ENCODE measurements at regions not wholly inside any gene's neighbourhood (a gene's known extent, or its start where the extent isn't known, plus 50 kb on each side); places are given as distances from the start of the nearest gene placed in this dataset.

GRCh38 chrY:10987626-10988025 is 1459.9 kb downstream of the TSPY10 start:
- no peak overlapping the region for H2BK20ac ChIP-seq (ENCODE audit: low read length)
- H2BK5ac ChIP-seq (ENCODE audit: low read depth, low read length), result no peak overlapping the region
- no peak overlapping the region for H3K4me2 ChIP-seq (ENCODE audit: insufficient read depth in 1 of 2, low read depth in 2 of 2, low read length in 2 of 2)
- H3K23ac ChIP-seq (ENCODE audit: insufficient read length), result no peak overlapping the region
- no peak for TF ChIP-seq ATF3 (IDR thresholded peaks at IDR 0.05; ENCODE audit: insufficient read depth, low read depth, low read length)
- TF ChIP-seq, protein P1, sequence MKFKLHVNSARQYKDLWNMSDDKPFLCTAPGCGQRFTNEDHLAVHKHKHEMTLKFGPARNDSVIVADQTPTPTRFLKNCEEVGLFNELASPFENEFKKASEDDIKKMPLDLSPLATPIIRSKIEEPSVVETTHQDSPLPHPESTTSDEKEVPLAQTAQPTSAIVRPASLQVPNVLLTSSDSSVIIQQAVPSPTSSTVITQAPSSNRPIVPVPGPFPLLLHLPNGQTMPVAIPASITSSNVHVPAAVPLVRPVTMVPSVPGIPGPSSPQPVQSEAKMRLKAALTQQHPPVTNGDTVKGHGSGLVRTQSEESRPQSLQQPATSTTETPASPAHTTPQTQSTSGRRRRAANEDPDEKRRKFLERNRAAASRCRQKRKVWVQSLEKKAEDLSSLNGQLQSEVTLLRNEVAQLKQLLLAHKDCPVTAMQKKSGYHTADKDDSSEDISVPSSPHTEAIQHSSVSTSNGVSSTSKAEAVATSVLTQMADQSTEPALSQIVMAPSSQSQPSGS (IDR thresholded peaks at IDR 0.05; ENCODE audit: low read length), result no peak
- no peak for TF ChIP-seq KDM1A (IDR thresholded peaks at IDR 0.05; ENCODE audit: borderline replicate concordance, low read length)
- no peak overlapping the region for H2BK12ac ChIP-seq (ENCODE audit: low read depth, low read length)
- FAIRE-seq (no peak), DNase-seq (ENCODE audit: low read depth in 1 of 2, low spot score in 2 of 2) (no peak)
- H3K56ac ChIP-seq (replicated peaks; ENCODE audit: insufficient read length, low read depth, low read length), result no peak overlapping the region
- H2BK15ac ChIP-seq (ENCODE audit: low read length), result no peak overlapping the region
- H3K79me2 ChIP-seq (ENCODE audit: control insufficient read depth in 1 of 2, insufficient read depth in 2 of 2, low read length in 2 of 2), result no peaks in the 10 kb centered on the region
- no peak overlapping the region for H3K4ac ChIP-seq (replicated peaks; ENCODE audit: insufficient read length, low read depth, low read length)
- no peak overlapping the region for H3K27ac ChIP-seq (ENCODE audit: low read depth, low read length)
- no peak overlapping the region for H4K8ac ChIP-seq (ENCODE audit: extremely low read depth, insufficient read depth, low read length)
- no peak overlapping the region for H3K14ac ChIP-seq (ENCODE audit: insufficient read length)
- peaks cover 28 to 83% of the 10 kb centered on the region in 2 experiments for H3K9me3 ChIP-seq (ENCODE audit: insufficient read depth in 2 of 2, low read depth in 1 of 2, low read length in 1 of 2)
- no peak overlapping the region for H3K9ac ChIP-seq (replicated peaks in 1 of 4; ENCODE audit: extremely low read depth in 1 of 4, low read depth in 3 of 4, low read length in 3 of 4)
- no peaks in the 10 kb centered on the region for H3K27me3 ChIP-seq (replicated peaks in 1 of 4; ENCODE audit: control insufficient read depth in 3 of 4, extremely low read depth in 1 of 4, insufficient read depth in 3 of 4, low read length in 3 of 4)
- H3K79me1 ChIP-seq (ENCODE audit: low read depth, low read length), result no peaks in the 10 kb centered on the region
- H3K23me2 ChIP-seq (ENCODE audit: low read depth, low read length), result peaks cover 59% of the 10 kb centered on the region; the same call in 1 of the 2 replicates
- H3K4me1 ChIP-seq (replicated peaks in 1 of 4; ENCODE audit: control insufficient read depth in 3 of 4, insufficient read depth in 4 of 4, low read length in 3 of 4), result no peaks in the 10 kb centered on the region
- H3K36me3 ChIP-seq (ENCODE audit: control insufficient read depth in 2 of 4, insufficient read depth in 4 of 4, low read length in 3 of 4), result no peaks in the 10 kb centered on the region
- H3K4me3 ChIP-seq (ENCODE audit: extremely low read depth in 1 of 4, insufficient read depth in 2 of 4, low read depth in 3 of 4, low read length in 4 of 4), result no peak overlapping the region
- H2AFZ ChIP-seq (ENCODE audit: low read length), result no peak overlapping the region
- no peak overlapping the region for H3K18ac ChIP-seq (ENCODE audit: extremely low read depth, low read length)
- CTCF ChIA-PET (ENCODE audit: partially characterized antibody), result no interaction called here
- no peak overlapping the region for H4K5ac ChIP-seq (ENCODE audit: insufficient read length, low read depth, low read length)
- POLR2A ChIA-PET (ENCODE audit: partially characterized antibody), result no interaction called here
- 62 to 100% methylated on average over 1 of the region's 1 CpG for WGBS, 2 experiments (ENCODE audit: extremely low coverage in 1 of 2, insufficient coverage in 1 of 2, insufficient read length in 1 of 2, insufficient replicate concordance in 2 of 2, low coverage in 1 of 2, low lambda C conversion rate in 2 of 2, missing lambda C conversion rate in 1 of 2)
- H4K91ac ChIP-seq (replicated peaks; ENCODE audit: insufficient read length, low read length), result no peak overlapping the region
- H2BK120ac ChIP-seq (replicated peaks; ENCODE audit: low read depth, low read length), result no peak overlapping the region
- H4K20me1 ChIP-seq (replicated peaks in 1 of 2; ENCODE audit: control insufficient read depth in 1 of 2, insufficient read depth in 2 of 2, low read length in 2 of 2), result no peaks in the 10 kb centered on the region
- H2AK5ac ChIP-seq (ENCODE audit: low read depth, low read length), result no peak overlapping the region

Measured in H1 (cell line).